CD4-positive, alpha-beta T cell (primary cell): ENCODE measurements at regions not wholly inside any gene's neighbourhood (a gene's known extent, or its start where the extent isn't known, plus 50 kb on each side); places are given as distances from the start of the nearest gene placed in this dataset.

ENCODE experiments used
- ATAC-seq: fragments of 200-7000 bp; cut with Tn5 transposase; one replicate; pipeline ENCODE4 v1.10.0; 2022; ENCODE audit warnings: mild to moderate bottlenecking; ENCODE audit not compliant: poor library complexity
- CTCF ChIA-PET: fragments of 350-600 bp; sonication (Branson Sonifier 250); formaldehyde crosslinking; loops from one replicate; lab custom pipeline; 2021; ENCODE audit warnings: antibody characterized with exemption, inconsistent platforms; lab: Charles Lee
- POLR2A ChIA-PET: fragments of 350-600 bp; sonication (Branson Sonifier 250); formaldehyde crosslinking; loops from one replicate; lab custom pipeline; 2021; ENCODE audit warnings: antibody characterized with exemption, inconsistent platforms; lab: Charles Lee
- DNase-seq, 14 experiments: peaks; one replicate each; pipeline ENCODE4 v3.0.0-alpha.2; 2013 to 2020; ENCODE audit warnings: mixed read lengths in 2 of 14
- H3K27ac ChIP-seq, 2 donors: one replicate each; pipeline versions ENCODE4 v1.5.1 to v1.7.0; 2013; ENCODE audit warnings: low read length in 2 of 2, low read depth in 1 of 2, mild to moderate bottlenecking in 1 of 2
- H3K27me3 ChIP-seq, 2 experiments: 1 replicate in 1 of 2; 2 replicates in 1 of 2; pipeline versions ENCODE4 v1.6.1 to v1.7.0; 2013; ENCODE audit warnings: low read length in 2 of 2, control low read depth in 1 of 2, mild to moderate bottlenecking in 1 of 2, moderate library complexity in 1 of 2; ENCODE audit not compliant: insufficient read depth in 2 of 2, control insufficient read depth in 1 of 2
- H3K36me3 ChIP-seq: one replicate; pipeline ENCODE4 v1.6.1; 2013; ENCODE audit warnings: low read length, control low read depth; ENCODE audit not compliant: insufficient read depth
- H3K4me1 ChIP-seq: one replicate; pipeline ENCODE4 v1.6.1; 2013; ENCODE audit warnings: low read length, control low read depth; ENCODE audit not compliant: insufficient read depth
- H3K4me3 ChIP-seq: one replicate; pipeline ENCODE4 v1.5.1; 2013; ENCODE audit warnings: mild to moderate bottlenecking, low read length, moderate library complexity
- H3K9me3 ChIP-seq, 2 experiments: 1 replicate in 1 of 2; 2 replicates in 1 of 2; pipeline versions ENCODE4 v1.6.1 to v1.7.0; 2013; ENCODE audit warnings: low read length in 2 of 2, mild to moderate bottlenecking in 2 of 2, control low read depth in 1 of 2, moderate library complexity in 1 of 2; ENCODE audit not compliant: control insufficient read depth in 1 of 2, insufficient read depth in 1 of 2
- H3K27ac Mint-ChIP-seq: one replicate; pipeline ENCODE4 v1.8.0; 2020; ENCODE audit warnings: mixed read lengths
- H3K27me3 Mint-ChIP-seq: one replicate; pipeline ENCODE4 v1.8.0; 2021; ENCODE audit warnings: mixed read lengths
- H3K36me3 Mint-ChIP-seq: one replicate; pipeline ENCODE4 v1.8.0; 2021; ENCODE audit warnings: low read depth, mixed read lengths
- H3K4me1 Mint-ChIP-seq: one replicate; pipeline ENCODE4 v1.8.0; 2021; ENCODE audit warnings: low read depth, mixed read lengths
- H3K4me3 Mint-ChIP-seq: one replicate; pipeline ENCODE4 v1.8.0; 2020; ENCODE audit warnings: mild to moderate bottlenecking, mixed read lengths
- H3K9me3 Mint-ChIP-seq: one replicate; pipeline ENCODE4 v1.8.0; 2020; ENCODE audit warnings: mixed read lengths
- intact Hi-C, 2 experiments: fragments of 100-400 bp; cut with DNase I in 1 of 2; cut with micrococcal nuclease in 1 of 2; formaldehyde crosslinking; loops; one replicate each; pipeline versions ENCODE4 v1.15.1 to v1.9.0; 2023 to 2025; cut with DNase I, micrococcal nuclease
- TF ChIP-seq, protein P1 (sequence below): fragments of 200-600 bp; IDR thresholded peaks from one replicate; pipeline ENCODE4 v1.8.0; 2022; ENCODE audit warnings: antibody characterized with exemption, mild to moderate bottlenecking

DNA sequence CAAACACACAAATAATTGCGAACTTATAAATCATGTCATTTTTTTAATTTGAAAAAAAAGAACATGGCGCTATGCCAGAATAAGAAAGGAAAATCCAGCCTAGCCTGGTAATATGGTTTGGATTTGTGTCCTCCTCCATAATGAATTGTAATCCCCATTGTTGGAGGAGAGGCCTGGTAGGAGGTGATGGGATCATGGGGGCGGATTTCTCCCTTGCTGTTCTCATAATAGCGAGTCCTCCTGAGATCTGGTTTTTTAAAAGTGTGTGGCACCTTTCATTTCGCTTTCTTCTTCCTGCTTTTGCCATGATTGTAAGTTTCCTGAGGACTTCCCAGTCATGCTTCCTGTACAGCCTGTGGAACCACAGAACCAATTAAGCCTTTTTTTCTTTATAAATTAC lies 65.9 kb upstream of the TANC2 start:
- ChIA-PET CTCF (no interaction called here), POLR2A (no interaction called here)
- no peaks in the 10 kb centered on the region for H3K27me3 Mint-ChIP-seq
- no peak for ATAC-seq
- no peaks in the 10 kb centered on the region for H3K4me1 Mint-ChIP-seq
- Histone ChIP-seq H3K9me3 (no peaks in the 10 kb centered on the region), H3K36me3 (no peaks in the 10 kb centered on the region), H3K4me1 (no peaks in the 10 kb centered on the region), H3K27ac (no peak overlapping the region), H3K27me3 (peaks cover 0 to 2% of the 10 kb centered on the region in 2 experiments), H3K4me3 (no peak overlapping the region)
- intact Hi-C loops, result no loop called here
- H3K36me3 Mint-ChIP-seq, result no peaks in the 10 kb centered on the region
- TF ChIP-seq, protein P1, sequence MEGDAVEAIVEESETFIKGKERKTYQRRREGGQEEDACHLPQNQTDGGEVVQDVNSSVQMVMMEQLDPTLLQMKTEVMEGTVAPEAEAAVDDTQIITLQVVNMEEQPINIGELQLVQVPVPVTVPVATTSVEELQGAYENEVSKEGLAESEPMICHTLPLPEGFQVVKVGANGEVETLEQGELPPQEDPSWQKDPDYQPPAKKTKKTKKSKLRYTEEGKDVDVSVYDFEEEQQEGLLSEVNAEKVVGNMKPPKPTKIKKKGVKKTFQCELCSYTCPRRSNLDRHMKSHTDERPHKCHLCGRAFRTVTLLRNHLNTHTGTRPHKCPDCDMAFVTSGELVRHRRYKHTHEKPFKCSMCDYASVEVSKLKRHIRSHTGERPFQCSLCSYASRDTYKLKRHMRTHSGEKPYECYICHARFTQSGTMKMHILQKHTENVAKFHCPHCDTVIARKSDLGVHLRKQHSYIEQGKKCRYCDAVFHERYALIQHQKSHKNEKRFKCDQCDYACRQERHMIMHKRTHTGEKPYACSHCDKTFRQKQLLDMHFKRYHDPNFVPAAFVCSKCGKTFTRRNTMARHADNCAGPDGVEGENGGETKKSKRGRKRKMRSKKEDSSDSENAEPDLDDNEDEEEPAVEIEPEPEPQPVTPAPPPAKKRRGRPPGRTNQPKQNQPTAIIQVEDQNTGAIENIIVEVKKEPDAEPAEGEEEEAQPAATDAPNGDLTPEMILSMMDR, result no peak
- no peak overlapping the region for H3K27ac Mint-ChIP-seq
- DNase-seq, result no peak
- no peak overlapping the region for H3K4me3 Mint-ChIP-seq
- no peaks in the 10 kb centered on the region for H3K9me3 Mint-ChIP-seq

DNA sequence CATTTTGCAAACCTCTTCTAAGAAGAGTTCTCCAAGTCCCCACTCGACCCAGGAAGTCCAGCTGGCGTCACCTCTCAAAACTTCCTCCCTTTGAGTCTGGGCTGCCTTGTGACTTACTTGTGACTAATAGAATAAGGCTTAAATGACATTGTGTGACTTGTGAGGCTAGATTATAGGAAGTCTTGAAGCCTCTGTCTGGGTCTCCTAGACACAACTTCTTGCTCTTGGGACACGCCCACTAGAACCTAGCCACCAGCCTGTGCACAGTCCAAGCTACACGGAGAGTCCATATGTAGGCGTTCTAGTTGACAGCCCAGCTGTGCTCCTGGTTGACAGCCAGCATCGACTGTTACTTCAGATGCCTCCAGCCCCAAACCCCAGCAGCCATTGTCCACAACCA lies 66.7 kb upstream of the TANC2 start:
- CTCF ChIA-PET, result no interaction called here
- TF ChIP-seq, protein P1, result no peak
- DNase-seq (peak in 2 of 14 experiments; percentile 34 to 56), ATAC-seq (no peak)
- POLR2A ChIA-PET, result interaction anchor here (0.6 kb wide), 1 partner anchor 9 kb away, joined by 3 read pairs; no protein-coding TSS in a partner anchor
- H3K27me3 Mint-ChIP-seq, result no peaks in the 10 kb centered on the region
- no peak overlapping the region for H3K4me3 ChIP-seq
- no peaks in the 10 kb centered on the region for H3K9me3 ChIP-seq
- no peaks in the 10 kb centered on the region for H3K9me3 Mint-ChIP-seq
- intact Hi-C loops, result no loop called here
- H3K36me3 Mint-ChIP-seq, result no peaks in the 10 kb centered on the region
- no peak overlapping the region for H3K27ac ChIP-seq
- H3K27ac Mint-ChIP-seq, result no peak overlapping the region
- H3K4me3 Mint-ChIP-seq, result no peak overlapping the region
- no peaks in the 10 kb centered on the region for H3K36me3 ChIP-seq
- no peaks in the 10 kb centered on the region for H3K4me1 ChIP-seq
- no peaks in the 10 kb centered on the region for H3K4me1 Mint-ChIP-seq
- H3K27me3 ChIP-seq, result peaks cover 0 to 2% of the 10 kb centered on the region in 2 experiments

DNA sequence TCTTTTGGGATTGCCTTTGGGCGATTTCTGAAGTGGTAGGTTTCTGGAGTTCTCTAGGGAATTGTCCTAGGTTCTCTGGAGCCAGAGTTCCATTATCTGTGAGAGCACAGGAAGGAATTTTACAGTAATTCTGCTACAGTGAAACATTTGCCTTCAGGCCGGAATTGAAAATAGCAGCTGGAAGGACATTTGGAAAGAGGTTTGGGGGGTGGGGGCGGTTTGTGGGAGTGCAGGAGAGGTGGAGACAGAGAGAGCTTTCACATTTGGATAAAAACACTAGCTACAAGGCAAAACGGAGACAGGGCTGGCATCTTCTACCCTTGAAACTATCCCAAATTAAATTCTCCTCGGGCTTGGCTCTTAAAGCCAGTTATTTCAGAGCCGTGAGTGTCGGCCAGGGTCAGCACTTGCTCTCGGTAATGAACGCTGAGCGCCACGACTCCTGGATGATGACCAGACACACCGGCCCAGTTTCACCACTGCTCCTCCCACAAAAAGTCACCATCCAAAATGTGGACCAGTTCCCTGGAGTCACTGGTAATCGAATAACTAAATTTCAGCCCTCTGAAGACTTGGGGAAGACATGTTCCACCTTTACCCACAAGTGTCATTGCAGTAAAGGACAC lies 67.7 kb upstream of the TANC2 start:
- H3K4me3 Mint-ChIP-seq, result no peak overlapping the region
- no peaks in the 10 kb centered on the region for H3K9me3 Mint-ChIP-seq
- H3K36me3 ChIP-seq, result no peaks in the 10 kb centered on the region
- H3K27me3 Mint-ChIP-seq, result no peaks in the 10 kb centered on the region
- ATAC-seq, result no peak
- intact Hi-C loops, result no loop called here
- peaks cover 0 to 5% of the 10 kb centered on the region in 2 experiments for H3K27me3 ChIP-seq
- DNase-seq, result no peak
- no peaks in the 10 kb centered on the region for H3K4me1 Mint-ChIP-seq
- no peaks in the 10 kb centered on the region for H3K4me1 ChIP-seq
- no peaks in the 10 kb centered on the region for H3K36me3 Mint-ChIP-seq
- CTCF ChIA-PET, result no interaction called here
- no peak overlapping the region for H3K4me3 ChIP-seq
- no peak overlapping the region for H3K27ac ChIP-seq
- no peak overlapping the region for H3K27ac Mint-ChIP-seq
- TF ChIP-seq, protein P1, result no peak
- no peaks in the 10 kb centered on the region for H3K9me3 ChIP-seq
- POLR2A ChIA-PET, result no interaction called here
